ENCODE measurements at regions not wholly inside any gene's neighbourhood (a gene's known extent, or its start where the extent isn't known, plus 50 kb on each side); places are given as distances from the start of the nearest gene placed in this dataset.

DNA sequence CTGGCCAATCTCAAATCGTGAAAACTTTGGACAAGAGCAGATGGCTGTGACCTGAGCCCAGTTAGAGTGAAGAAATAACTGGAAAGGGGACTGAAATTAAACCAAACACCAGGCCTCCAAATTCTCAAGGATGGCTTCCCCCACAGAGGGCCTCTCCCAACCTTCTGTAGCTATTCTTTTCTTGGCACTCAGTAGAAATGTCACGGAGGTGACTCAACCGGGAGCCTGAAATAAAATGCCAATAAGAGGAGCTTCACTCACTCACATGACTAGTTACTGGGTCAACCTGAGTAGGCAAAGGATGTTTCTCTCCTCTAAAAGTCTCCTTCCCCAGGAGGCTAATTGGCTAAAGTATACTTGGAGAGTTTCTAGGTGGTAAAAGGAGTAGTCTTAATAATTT, 230.7 kb downstream of the MAF start:
- ATAC-seq (no peak), DNase-seq (no peak)
- H3K4me1 ChIP-seq, result no peaks in the 10 kb centered on the region
- H3K27ac ChIP-seq, result no peak overlapping the region
- H3K9me3 ChIP-seq, result no peaks in the 10 kb centered on the region
- 60 to 61% methylated on average over 3 of the region's 3 CpGs for WGBS, 2 donors
- TF ChIP-seq POLR2A (IDR thresholded peaks at IDR 0.05), result no peak
- TF ChIP-seq, protein P1, sequence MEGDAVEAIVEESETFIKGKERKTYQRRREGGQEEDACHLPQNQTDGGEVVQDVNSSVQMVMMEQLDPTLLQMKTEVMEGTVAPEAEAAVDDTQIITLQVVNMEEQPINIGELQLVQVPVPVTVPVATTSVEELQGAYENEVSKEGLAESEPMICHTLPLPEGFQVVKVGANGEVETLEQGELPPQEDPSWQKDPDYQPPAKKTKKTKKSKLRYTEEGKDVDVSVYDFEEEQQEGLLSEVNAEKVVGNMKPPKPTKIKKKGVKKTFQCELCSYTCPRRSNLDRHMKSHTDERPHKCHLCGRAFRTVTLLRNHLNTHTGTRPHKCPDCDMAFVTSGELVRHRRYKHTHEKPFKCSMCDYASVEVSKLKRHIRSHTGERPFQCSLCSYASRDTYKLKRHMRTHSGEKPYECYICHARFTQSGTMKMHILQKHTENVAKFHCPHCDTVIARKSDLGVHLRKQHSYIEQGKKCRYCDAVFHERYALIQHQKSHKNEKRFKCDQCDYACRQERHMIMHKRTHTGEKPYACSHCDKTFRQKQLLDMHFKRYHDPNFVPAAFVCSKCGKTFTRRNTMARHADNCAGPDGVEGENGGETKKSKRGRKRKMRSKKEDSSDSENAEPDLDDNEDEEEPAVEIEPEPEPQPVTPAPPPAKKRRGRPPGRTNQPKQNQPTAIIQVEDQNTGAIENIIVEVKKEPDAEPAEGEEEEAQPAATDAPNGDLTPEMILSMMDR (IDR thresholded peaks at IDR 0.05), result no peak
- intact Hi-C loops (cut with DNase I), result no loop called here
- no peaks in the 10 kb centered on the region for H3K27me3 ChIP-seq
- no peak overlapping the region for H3K4me3 ChIP-seq
- H3K36me3 ChIP-seq (replicated peaks in 1 of 2; ENCODE audit: insufficient read depth in 1 of 2, low read depth in 2 of 2), result no peaks in the 10 kb centered on the region

DNA sequence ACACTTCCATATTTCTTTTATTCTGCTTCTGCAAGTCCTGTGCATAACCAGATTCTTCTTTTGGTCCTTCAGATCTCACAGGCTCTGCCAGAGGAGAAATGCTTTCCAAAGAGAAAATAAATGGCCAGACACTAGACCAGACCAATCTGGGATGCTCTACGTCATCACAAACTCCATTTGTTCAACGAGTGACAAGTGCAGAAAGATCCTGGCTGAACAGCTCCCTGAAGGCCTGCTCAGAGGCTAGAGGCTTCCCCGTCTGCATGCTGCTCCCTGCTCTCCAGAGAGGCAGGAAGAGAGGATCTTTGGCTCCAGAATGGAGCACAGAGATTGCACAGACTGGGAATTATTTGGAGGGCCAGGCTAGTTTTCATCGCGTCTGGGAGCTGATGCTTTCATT, 232.7 kb downstream of the MAF start:
- no peak overlapping the region for H3K4me3 ChIP-seq
- H3K27ac ChIP-seq, result no peak overlapping the region
- ATAC-seq (no peak), DNase-seq (no peak)
- WGBS, 2 donors, result 67 to 80% methylated on average over 5 of the region's 5 CpGs
- H3K4me1 ChIP-seq, result no peaks in the 10 kb centered on the region
- TF ChIP-seq, protein P1 (IDR thresholded peaks at IDR 0.05), result no peak
- no peak for TF ChIP-seq POLR2A (IDR thresholded peaks at IDR 0.05)
- no peaks in the 10 kb centered on the region for H3K27me3 ChIP-seq
- intact Hi-C loops (cut with DNase I), result no loop called here
- H3K36me3 ChIP-seq (replicated peaks in 1 of 2; ENCODE audit: insufficient read depth in 1 of 2, low read depth in 2 of 2), result no peaks in the 10 kb centered on the region
- H3K9me3 ChIP-seq, result no peaks in the 10 kb centered on the region

DNA sequence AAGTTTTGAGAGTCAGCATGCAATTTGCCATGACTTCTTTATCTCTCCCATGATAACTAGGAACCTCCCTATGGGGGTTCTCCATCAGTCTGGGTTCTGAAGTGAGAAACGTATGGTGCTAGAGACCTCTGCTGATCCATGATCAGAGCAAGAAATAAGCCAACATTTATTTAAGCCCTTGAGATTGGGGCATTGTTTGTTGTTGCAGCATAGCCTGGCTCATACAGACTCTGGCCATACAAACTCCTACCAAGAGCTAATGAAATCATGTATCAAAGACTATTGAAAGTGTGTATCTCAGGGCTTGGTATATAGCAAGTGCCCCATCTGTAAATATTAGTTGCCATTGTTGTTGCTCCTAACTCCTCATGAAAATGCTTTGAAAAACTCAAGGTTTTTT, 233.9 kb downstream of the MAF start:
- TF ChIP-seq, protein P1 (IDR thresholded peaks at IDR 0.05), result no peak
- no peak for TF ChIP-seq POLR2A (IDR thresholded peaks at IDR 0.05)
- intact Hi-C loops (cut with DNase I), result no loop called here
- Histone ChIP-seq H3K27ac (no peak overlapping the region), H3K36me3 (replicated peaks in 1 of 2; ENCODE audit: insufficient read depth in 1 of 2, low read depth in 2 of 2) (no peaks in the 10 kb centered on the region), H3K4me3 (no peak overlapping the region), H3K9me3 (no peaks in the 10 kb centered on the region), H3K4me1 (no peaks in the 10 kb centered on the region), H3K27me3 (no peaks in the 10 kb centered on the region)
- WGBS, 2 donors, result 63% methylated on average over 1 of the region's 1 CpG
- ATAC-seq (no peak), DNase-seq (no peak)

DNA sequence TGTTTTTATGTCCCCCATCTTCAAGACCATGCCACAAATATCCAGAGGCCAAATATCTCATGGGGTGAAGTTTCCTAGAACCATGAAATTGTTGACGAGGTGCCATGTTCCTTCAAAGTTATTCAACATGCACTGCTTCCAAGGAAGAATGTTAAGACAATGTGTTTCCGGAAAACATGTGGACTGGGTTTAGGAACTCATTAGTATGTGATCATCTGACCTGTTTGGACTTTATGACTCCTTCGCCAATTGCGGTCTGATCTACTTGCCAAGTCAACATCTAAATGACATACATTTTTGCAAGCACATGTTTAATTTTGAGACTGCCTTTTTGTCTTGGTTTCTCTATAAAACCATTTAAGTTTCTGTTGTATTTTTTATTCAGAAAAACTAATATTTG, 234.8 kb downstream of the MAF start:
- Histone ChIP-seq H3K27ac (no peak overlapping the region), H3K4me3 (no peak overlapping the region), H3K9me3 (peaks cover 0 to 2% (median 0%) of the 10 kb centered on the region in 3 donors), H3K27me3 (no peaks in the 10 kb centered on the region), H3K4me1 (no peaks in the 10 kb centered on the region), H3K36me3 (replicated peaks in 1 of 2; ENCODE audit: insufficient read depth in 1 of 2, low read depth in 2 of 2) (no peaks in the 10 kb centered on the region)
- WGBS, 2 donors, result 85 to 86% methylated on average over 4 of the region's 4 CpGs
- TF ChIP-seq POLR2A (IDR thresholded peaks at IDR 0.05), result no peak
- TF ChIP-seq, protein P1 (IDR thresholded peaks at IDR 0.05), result no peak
- intact Hi-C loops (cut with DNase I), result no loop called here
- ATAC-seq (no peak), DNase-seq (no peak)

DNA sequence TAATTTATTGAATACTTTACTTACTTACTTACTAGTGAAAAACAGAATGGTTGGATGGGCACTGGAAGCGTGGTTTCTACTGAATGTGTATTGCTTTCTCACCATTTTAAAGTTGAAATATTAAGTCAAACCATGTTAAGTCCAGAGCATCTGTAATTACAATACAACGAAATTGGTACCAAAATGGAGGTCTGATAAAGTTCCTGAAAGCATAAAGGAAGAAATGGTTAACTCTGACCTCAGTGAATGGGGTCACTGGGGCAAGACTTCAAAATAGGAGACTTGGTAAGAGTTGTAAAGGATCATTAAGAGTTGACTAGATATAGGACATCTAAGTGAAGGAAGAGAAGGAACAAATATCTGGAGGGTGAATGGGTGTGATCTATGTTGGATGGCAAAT, 237.1 kb downstream of the MAF start:
- TF ChIP-seq POLR2A (IDR thresholded peaks at IDR 0.05), result no peak
- TF ChIP-seq, protein P1 (IDR thresholded peaks at IDR 0.05), result no peak
- 69 to 75% methylated on average over 2 of the region's 2 CpGs for WGBS, 2 donors
- no peak for DNase-seq
- H3K4me1 ChIP-seq, result no peaks in the 10 kb centered on the region
- no peak overlapping the region for H3K27ac ChIP-seq
- H3K36me3 ChIP-seq (replicated peaks in 1 of 2; ENCODE audit: insufficient read depth in 1 of 2, low read depth in 2 of 2), result no peaks in the 10 kb centered on the region
- H3K9me3 ChIP-seq, result peaks cover 0 to 4% (median 0%) of the 10 kb centered on the region in 3 donors
- no peaks in the 10 kb centered on the region for H3K27me3 ChIP-seq
- H3K4me3 ChIP-seq, result no peak overlapping the region
- intact Hi-C loops (cut with DNase I), result no loop called here
- ATAC-seq, result no peak

All from body of pancreas (tissue), 4 donors.